Ascending aorta (tissue), 2 donors: ENCODE measurements at regions not wholly inside any gene's neighbourhood (a gene's known extent, or its start where the extent isn't known, plus 50 kb on each side); places are given as distances from the start of the nearest gene placed in this dataset.
"Not testable (repeated sequence)": the region's sequence is repeated elsewhere in the genome, so short reads cannot be mapped to it uniquely, and the experiment has no call there.

Source experiments
- DNase-seq, 2 donors: peaks; one replicate each; pipeline ENCODE4 v3.0.0-alpha.2; 2019; ENCODE audit warnings: low spot score in 2 of 2
- H3K27ac ChIP-seq, 2 donors: fragments of 200-600 bp; sonication (generic); one replicate each; pipeline ENCODE4 v1.5.1; 2016 to 2017; ENCODE audit warnings: mild to moderate bottlenecking in 1 of 2
- H3K27me3 ChIP-seq: fragments of 200-600 bp; sonication (generic); one replicate; pipeline ENCODE4 v1.5.1; 2017
- H3K36me3 ChIP-seq, 2 donors: fragments of 200-600 bp; sonication (generic); one replicate each; pipeline ENCODE4 v1.5.1; 2016
- H3K4me1 ChIP-seq, 2 donors: fragments of 200-600 bp; sonication (generic); one replicate each; pipeline ENCODE4 v1.5.1; 2016 to 2017; ENCODE audit warnings: mild to moderate bottlenecking in 1 of 2
- H3K4me3 ChIP-seq, 2 donors: fragments of 200-600 bp; sonication (generic); one replicate each; pipeline ENCODE4 v1.5.1; 2016 to 2017; ENCODE audit warnings: mild to moderate bottlenecking in 1 of 2
- H3K9me3 ChIP-seq, 2 donors: fragments of 200-600 bp; sonication (generic); one replicate each; pipeline ENCODE4 v1.5.1; 2016
- intact Hi-C: fragments of 100-400 bp; cut with DNase I; formaldehyde crosslinking; loops from one replicate; pipeline ENCODE4 v1.15.1; 2023
- TF ChIP-seq, protein P1 (sequence below), 3 experiments: fragments of 200-600 bp in 2 of 3; fragments of 450-650 bp in 1 of 3; sonication (generic) in 2 of 3; IDR thresholded peaks; one replicate each; pipeline ENCODE4 v1.5.1; 2016 to 2019; ENCODE audit warnings: antibody characterized with exemption in 3 of 3, mild to moderate bottlenecking in 1 of 3, moderate library complexity in 1 of 3

DNA sequence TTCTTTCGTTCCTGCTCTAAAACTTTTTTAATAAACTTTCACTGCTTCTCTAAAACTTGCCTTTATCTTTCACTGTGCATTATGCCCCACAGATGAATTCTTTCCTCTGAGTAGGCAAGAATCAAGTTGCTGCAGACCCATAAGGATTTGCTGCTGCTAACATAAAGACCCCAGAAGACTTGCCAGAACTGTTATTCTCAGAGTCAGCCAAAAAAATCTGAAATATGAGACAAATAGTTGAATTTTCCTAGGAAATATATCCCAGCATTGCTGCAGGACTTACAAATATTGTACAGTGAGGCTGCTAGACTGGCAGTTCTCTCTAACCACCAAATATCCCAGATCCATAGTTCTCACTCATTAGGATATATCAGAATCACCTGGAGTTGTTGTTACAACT, 349.1 kb upstream of the FLRT2 start:
- no peak for DNase-seq
- intact Hi-C loops: no loop called here
- H3K36me3 ChIP-seq: no peaks in the 10 kb centered on the region
- H3K27ac ChIP-seq: no peak overlapping the region
- H3K9me3 ChIP-seq: no peaks in the 10 kb centered on the region
- TF ChIP-seq, protein P1, sequence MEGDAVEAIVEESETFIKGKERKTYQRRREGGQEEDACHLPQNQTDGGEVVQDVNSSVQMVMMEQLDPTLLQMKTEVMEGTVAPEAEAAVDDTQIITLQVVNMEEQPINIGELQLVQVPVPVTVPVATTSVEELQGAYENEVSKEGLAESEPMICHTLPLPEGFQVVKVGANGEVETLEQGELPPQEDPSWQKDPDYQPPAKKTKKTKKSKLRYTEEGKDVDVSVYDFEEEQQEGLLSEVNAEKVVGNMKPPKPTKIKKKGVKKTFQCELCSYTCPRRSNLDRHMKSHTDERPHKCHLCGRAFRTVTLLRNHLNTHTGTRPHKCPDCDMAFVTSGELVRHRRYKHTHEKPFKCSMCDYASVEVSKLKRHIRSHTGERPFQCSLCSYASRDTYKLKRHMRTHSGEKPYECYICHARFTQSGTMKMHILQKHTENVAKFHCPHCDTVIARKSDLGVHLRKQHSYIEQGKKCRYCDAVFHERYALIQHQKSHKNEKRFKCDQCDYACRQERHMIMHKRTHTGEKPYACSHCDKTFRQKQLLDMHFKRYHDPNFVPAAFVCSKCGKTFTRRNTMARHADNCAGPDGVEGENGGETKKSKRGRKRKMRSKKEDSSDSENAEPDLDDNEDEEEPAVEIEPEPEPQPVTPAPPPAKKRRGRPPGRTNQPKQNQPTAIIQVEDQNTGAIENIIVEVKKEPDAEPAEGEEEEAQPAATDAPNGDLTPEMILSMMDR (IDR thresholded peaks at IDR 0.05): no peak
- H3K4me3 ChIP-seq: no peak overlapping the region
- H3K27me3 ChIP-seq: no peaks in the 10 kb centered on the region
- H3K4me1 ChIP-seq: no peaks in the 10 kb centered on the region

- no peaks in the 10 kb centered on the region for H3K4me1 ChIP-seq
- no peak for DNase-seq
- TF ChIP-seq, protein P1 (IDR thresholded peaks at IDR 0.05): no peak
- intact Hi-C loops: no loop called here
- H3K9me3 ChIP-seq: no peaks in the 10 kb centered on the region
- no peaks in the 10 kb centered on the region for H3K36me3 ChIP-seq
- no peak overlapping the region for H3K27ac ChIP-seq
- H3K27me3 ChIP-seq: no peaks in the 10 kb centered on the region
- no peak overlapping the region for H3K4me3 ChIP-seq
Measured at GRCh38 chr14:85182282-85182681, 347.7 kb upstream of the FLRT2 start.

- TF ChIP-seq, protein P1 (IDR thresholded peaks at IDR 0.05): no peak
- no peak for DNase-seq
- Histone ChIP-seq H3K27ac (no peak overlapping the region), H3K36me3 (no peaks in the 10 kb centered on the region), H3K9me3 (no peaks in the 10 kb centered on the region), H3K4me3 (no peak overlapping the region), H3K4me1 (no peaks in the 10 kb centered on the region), H3K27me3 (no peaks in the 10 kb centered on the region)
- intact Hi-C loops: no loop called here
Measured at GRCh38 chr14:85186082-85186481, 343.9 kb upstream of the FLRT2 start.

DNA sequence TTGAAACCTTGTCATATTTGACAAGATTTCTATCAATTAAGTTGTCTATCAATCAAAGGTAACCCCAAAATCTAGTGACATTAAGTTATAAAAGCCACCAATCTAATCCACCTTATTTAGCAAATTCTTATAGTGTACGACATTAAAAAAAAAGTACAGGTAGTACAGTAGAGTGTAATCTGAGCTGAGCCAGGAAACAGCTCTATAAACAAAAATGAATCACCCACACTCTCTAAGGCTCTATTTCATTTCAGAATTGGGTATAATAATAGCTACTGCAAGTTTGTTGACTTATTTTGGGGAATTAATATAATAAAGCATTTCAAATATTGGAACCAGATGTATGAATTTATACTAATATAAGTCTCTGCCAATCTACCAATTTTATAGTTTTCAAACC, 342.4 kb upstream of the FLRT2 start:
- no peaks in the 10 kb centered on the region for H3K27me3 ChIP-seq
- no peaks in the 10 kb centered on the region for H3K36me3 ChIP-seq
- no peak overlapping the region for H3K4me3 ChIP-seq
- H3K9me3 ChIP-seq: no peaks in the 10 kb centered on the region
- no peaks in the 10 kb centered on the region for H3K4me1 ChIP-seq
- TF ChIP-seq, protein P1 (IDR thresholded peaks at IDR 0.05): no peak
- no peak for DNase-seq
- intact Hi-C loops: no loop called here
- H3K27ac ChIP-seq: no peak overlapping the region

DNA sequence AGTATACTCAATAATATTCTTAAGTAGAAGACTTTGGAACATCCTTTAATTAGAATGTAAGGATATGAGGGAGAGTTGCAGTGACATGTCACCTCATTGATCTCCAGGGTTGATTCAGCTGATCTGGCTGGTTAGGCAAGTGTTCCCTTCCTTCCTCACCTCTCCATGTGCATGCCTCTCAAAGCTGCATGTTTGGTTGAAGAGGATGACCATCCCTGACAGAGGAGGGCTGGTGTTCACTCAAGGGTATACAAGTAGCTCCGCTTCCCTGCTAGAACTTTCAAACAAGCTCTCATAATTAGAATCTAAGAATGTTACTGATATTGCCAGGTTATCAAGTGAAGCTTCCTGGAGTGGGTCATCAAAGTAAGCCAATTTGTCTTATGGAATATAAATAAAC, 341.1 kb upstream of the FLRT2 start:
- no peak for DNase-seq

GRCh38 chr14:85189253-85189652, 340.7 kb upstream of the FLRT2 start:
- H3K4me3 ChIP-seq, DNase-seq, intact Hi-C loops, H3K27ac ChIP-seq, H3K27me3 ChIP-seq, H3K36me3 ChIP-seq, H3K4me1 ChIP-seq, H3K9me3 ChIP-seq: not testable (repeated sequence)

More for the DNA sequence above, 341.1 kb upstream of the FLRT2 start:
- Histone ChIP-seq H3K4me1 (no peaks in the 10 kb centered on the region), H3K27me3 (no peaks in the 10 kb centered on the region), H3K36me3 (no peaks in the 10 kb centered on the region), H3K9me3 (no peaks in the 10 kb centered on the region), H3K4me3 (no peak overlapping the region), H3K27ac (no peak overlapping the region)
- TF ChIP-seq, protein P1 (IDR thresholded peaks at IDR 0.05): no peak
- intact Hi-C loops: no loop called here
